HCT116 (cell line): ENCODE measurements at regions not wholly inside any gene's neighbourhood (a gene's known extent, or its start where the extent isn't known, plus 50 kb on each side); places are given as distances from the start of the nearest gene placed in this dataset.

Experiments used
- ATAC-seq: fragments of 200-7000 bp; cut with Tn5 transposase; 2 replicates; pipeline ENCODE4 v1.9.1; 2020; ENCODE audit warnings: mild to moderate bottlenecking, moderate library complexity
- BruUV-seq: library from RNA; stranded (reverse); fragments of 400-500 nt; replicated peaks from 2 replicates; lab custom pipeline; 2021; lab: Mats Ljungman, UMichigan
- CTCF ChIA-PET: fragments of 300-600 bp; sonication (Branson Sonifier 250); formaldehyde crosslinking; loops from one replicate; lab custom pipeline; 2021; ENCODE audit warnings: antibody characterized with exemption; lab: Charles Lee
- POLR2A ChIA-PET: fragments of 300-600, 350-600 bp; sonication (Branson Sonifier 250); formaldehyde crosslinking; loops from one replicate; lab custom pipeline; 2021; ENCODE audit warnings: antibody characterized with exemption; lab: Charles Lee
- RAD21 ChIA-PET, 2 experiments: fragments of 300-600 bp; sonication (Branson Sonifier 250); formaldehyde crosslinking; loops; one replicate each; lab custom pipeline; 2023; ENCODE audit warnings: low total read pairs in 2 of 2; ENCODE audit not compliant: uncharacterized antibody in 2 of 2, unreplicated experiment in 2 of 2, low non-redundant PET in 1 of 2; lab: Charles Lee
- DNase-seq: peaks from one replicate; pipeline ENCODE4 v3.0.0-alpha.2; 2010; ENCODE audit warnings: low read depth, low spot score
- H2AFZ ChIP-seq: fragments of 200-600 bp; shearing (Covaris generic), sonication (generic); 2 replicates; pipeline ENCODE4 v1.6.1; 2017; ENCODE audit warnings: low read depth, mixed run types, mixed read lengths, antibody characterized with exemption, low read length; ENCODE audit not compliant: poor library complexity, severe bottlenecking
- H3K27ac ChIP-seq: 2 replicates; pipeline ENCODE4 v1.5.1; 2012; ENCODE audit warnings: low read depth, low read length
- H3K27me3 ChIP-seq: fragments of 200-600 bp; sonication (generic); 2 replicates; pipeline ENCODE4 v1.6.1; 2016; ENCODE audit warnings: mixed run types, low read length, mixed read lengths; ENCODE audit not compliant: insufficient read depth
- H3K36me3 ChIP-seq, 2 experiments: fragments of 200-500 bp in 1 of 2; fragments of 200-600 bp in 1 of 2; sonication (Bioruptor generic) in 1 of 2; sonication (generic) in 1 of 2; 2 replicates each; pipeline versions ENCODE4 v1.5.1 to v1.6.1; 2014 to 2016; ENCODE audit warnings: low read length in 2 of 2, inconsistent platforms in 1 of 2, mixed read lengths in 1 of 2, mixed run types in 1 of 2; ENCODE audit not compliant: insufficient read depth in 2 of 2, control insufficient read depth in 1 of 2
- H3K4me1 ChIP-seq, 2 experiments: fragments of 200-600 bp in 1 of 2; sonication (generic) in 1 of 2; 2 replicates each; pipeline versions ENCODE4 v1.5.1 to v1.6.1; 2012 to 2017; ENCODE audit warnings: low read length in 2 of 2, inconsistent platforms in 1 of 2, mild to moderate bottlenecking in 1 of 2, mixed read lengths in 1 of 2, mixed run types in 1 of 2, moderate library complexity in 1 of 2; ENCODE audit not compliant: insufficient read depth in 2 of 2, control insufficient read depth in 1 of 2
- H3K4me2 ChIP-seq: fragments of 200-600 bp; sonication (generic); 2 replicates; pipeline ENCODE4 v1.6.1; 2017; ENCODE audit warnings: mixed run types, low read length, mixed read lengths
- H3K4me3 ChIP-seq, 2 experiments: fragments of 200-600 bp in 1 of 2; sonication (generic) in 1 of 2; replicated peaks in 1 of 2; 2 replicates each; pipeline ENCODE4 v1.5.1; 2011 to 2016; ENCODE audit warnings: low read length in 2 of 2, control low read depth in 1 of 2, low read depth in 1 of 2, mild to moderate bottlenecking in 1 of 2, mixed read lengths in 1 of 2, mixed run types in 1 of 2
- H3K79me2 ChIP-seq: fragments of 200-600 bp; sonication (generic); 2 replicates; pipeline ENCODE4 v1.6.1; 2017; ENCODE audit warnings: mild to moderate bottlenecking, mixed run types, low read length, moderate library complexity, mixed read lengths; ENCODE audit not compliant: insufficient read depth
- H3K9ac ChIP-seq: fragments of 200-600 bp; sonication (generic); 2 replicates; pipeline ENCODE4 v1.6.1; 2016; ENCODE audit warnings: low read length, mixed read lengths
- H3K9me2 ChIP-seq: fragments of 200-600 bp; sonication (generic), shearing (Covaris generic); 2 replicates; pipeline ENCODE4 v1.6.1; 2017; ENCODE audit warnings: mixed run types, mild to moderate bottlenecking, moderate library complexity; ENCODE audit not compliant: insufficient read depth
- H3K9me3 ChIP-seq, 2 experiments: fragments of 200-500 bp in 1 of 2; fragments of 200-600 bp in 1 of 2; sonication (Bioruptor generic) in 1 of 2; sonication (generic) in 1 of 2; 2 replicates each; pipeline ENCODE4 v1.6.1; 2014 to 2017; ENCODE audit warnings: low read length in 2 of 2, mixed read lengths in 2 of 2, inconsistent platforms in 1 of 2, low read depth in 1 of 2, mild to moderate bottlenecking in 1 of 2, mixed run types in 1 of 2, moderate library complexity in 1 of 2; ENCODE audit not compliant: control insufficient read depth in 1 of 2, insufficient read depth in 1 of 2
- H4K20me1 ChIP-seq: fragments of 200-600 bp; sonication (generic), shearing (Covaris generic); 2 replicates; pipeline ENCODE4 v1.6.1; 2017; ENCODE audit warnings: mixed run types, mild to moderate bottlenecking, moderate library complexity; ENCODE audit not compliant: insufficient read depth
- ATF3 ChIP-seq: IDR thresholded peaks from 2 replicates; pipeline ENCODE4 v1.6.1; 2012
- CBX3 ChIP-seq: IDR thresholded peaks from 2 replicates; pipeline ENCODE4 v1.6.1; 2012; ENCODE audit warnings: low read depth
- CEBPB ChIP-seq: IDR thresholded peaks from 2 replicates; pipeline ENCODE4 v1.6.1; 2012; ENCODE audit warnings: low read depth
- EGR1 ChIP-seq: IDR thresholded peaks from 2 replicates; pipeline ENCODE4 v1.6.1; 2012; ENCODE audit warnings: low read depth
- ELF1 ChIP-seq: IDR thresholded peaks from 2 replicates; pipeline ENCODE4 v1.6.1; 2012; ENCODE audit warnings: low read depth, borderline replicate concordance
- EZH2 ChIP-seq: fragments of 200-600 bp; sonication (generic); IDR thresholded peaks from 2 replicates; pipeline ENCODE4 v1.6.1; 2017; ENCODE audit warnings: antibody characterized with exemption, mixed run types
- EZH2phosphoT487 ChIP-seq: fragments of 200-600 bp; IDR thresholded peaks from 2 replicates; pipeline ENCODE4 v1.6.1; 2018; ENCODE audit warnings: antibody characterized with exemption, borderline replicate concordance
- FOSL1 ChIP-seq: IDR thresholded peaks from 2 replicates; pipeline ENCODE4 v1.6.1; 2012; ENCODE audit warnings: low read depth
- JUND ChIP-seq: IDR thresholded peaks from 2 replicates; pipeline ENCODE4 v1.6.1; 2012
- MAX ChIP-seq: IDR thresholded peaks from 2 replicates; pipeline ENCODE4 v1.6.1; 2012
- POLR2A ChIP-seq: IDR thresholded peaks from 2 replicates; pipeline ENCODE4 v1.7.0; 2011; ENCODE audit warnings: borderline replicate concordance; ENCODE audit not compliant: insufficient read depth, insufficient read length; ENCODE audit errors: extremely low read depth
- POLR2AphosphoS5 ChIP-seq: IDR thresholded peaks from 2 replicates; pipeline ENCODE4 v1.6.1; 2011; ENCODE audit warnings: mild to moderate bottlenecking, low read depth, low read length, moderate library complexity
- RAD21 ChIP-seq: IDR thresholded peaks from 2 replicates; pipeline ENCODE4 v1.6.1; 2012; ENCODE audit warnings: low read depth, mild to moderate bottlenecking
- REST ChIP-seq: IDR thresholded peaks from 2 replicates; pipeline ENCODE4 v1.6.1; 2012; ENCODE audit warnings: low read depth
- SP1 ChIP-seq: IDR thresholded peaks from 2 replicates; pipeline ENCODE4 v1.6.1; 2012; ENCODE audit warnings: low read depth
- TCF7L2 ChIP-seq: IDR thresholded peaks from 2 replicates; pipeline ENCODE4 v1.7.0; 2011; ENCODE audit warnings: borderline replicate concordance, inconsistent platforms; ENCODE audit not compliant: insufficient read depth, insufficient read length; ENCODE audit errors: extremely low read depth
- YY1 ChIP-seq: IDR thresholded peaks from 2 replicates; pipeline ENCODE4 v1.6.1; 2011; ENCODE audit warnings: low read length, low read depth, moderate library complexity, mild to moderate bottlenecking; ENCODE audit not compliant: insufficient replicate concordance; ENCODE audit errors: extremely low read depth
- ZFX ChIP-seq: fragments of 450-650 bp; IDR thresholded peaks from 2 replicates; pipeline ENCODE4 v1.6.1; 2017
- ZNF274 ChIP-seq: fragments of 200-500 bp; sonication (Bioruptor generic); IDR thresholded peaks from 2 replicates; pipeline ENCODE4 v1.6.1; 2014; ENCODE audit warnings: mild to moderate bottlenecking, low read depth, low read length, inconsistent platforms
- intact Hi-C: fragments of 100-400 bp; cut with micrococcal nuclease; formaldehyde crosslinking; loops from 2 replicates; pipeline ENCODE4 v1.10.0; 2022

- CTCF ChIA-PET: no interaction called here
- Histone ChIP-seq H3K4me2 (no peak overlapping the region), H3K27me3 (no peaks in the 10 kb centered on the region), H3K79me2 (no peaks in the 10 kb centered on the region), H3K4me3 (no peak overlapping the region), H3K4me1 (no peaks in the 10 kb centered on the region), H4K20me1 (no peaks in the 10 kb centered on the region), H3K9me2 (no peaks in the 10 kb centered on the region), H3K9ac (no peak overlapping the region), H2AFZ (no peak overlapping the region), H3K9me3 (peaks cover 7 to 12% of the 10 kb centered on the region in 2 experiments; a peak in 2 of 4 replicates), H3K27ac (no peak overlapping the region), H3K36me3 (no peaks in the 10 kb centered on the region)
- ATAC-seq (no peak), DNase-seq (no peak)
- no peak for TF ChIP-seq TCF7L2
- TF ChIP-seq CBX3: no peak
- no peak for TF ChIP-seq YY1
- TF ChIP-seq SP1: no peak
- TF ChIP-seq ATF3: no peak
- TF ChIP-seq EGR1: no peak
- TF ChIP-seq ZFX: no peak
- TF ChIP-seq POLR2AphosphoS5: no peak
- no peak for TF ChIP-seq CEBPB
- no peak for TF ChIP-seq ZNF274
- intact Hi-C loops: no loop called here
- POLR2A ChIA-PET: no interaction called here
- BruUV-seq: no TSS peak
- RAD21 ChIA-PET: no interaction called here
Observed at GRCh38 chr16:60259956-60260355, 1525.8 kb upstream of the GOT2 start.

- Histone ChIP-seq H3K4me2 (no peak overlapping the region), H3K9me3 (peaks cover 4 to 28% of the 10 kb centered on the region in 2 experiments; a peak in 2 of 4 replicates), H3K4me3 (no peak overlapping the region), H4K20me1 (no peaks in the 10 kb centered on the region), H3K79me2 (no peaks in the 10 kb centered on the region), H3K9ac (no peak overlapping the region), H3K4me1 (no peaks in the 10 kb centered on the region), H3K9me2 (no peaks in the 10 kb centered on the region), H3K36me3 (no peaks in the 10 kb centered on the region), H3K27ac (no peak overlapping the region), H2AFZ (no peak overlapping the region), H3K27me3 (no peaks in the 10 kb centered on the region)
- intact Hi-C loops: no loop called here
- ATAC-seq (no peak), DNase-seq (no peak)
- ChIA-PET RAD21 (no interaction called here), CTCF (no interaction called here), POLR2A (no interaction called here)
- no peak for TF ChIP-seq CBX3
- no peak for TF ChIP-seq YY1
- no peak for TF ChIP-seq MAX
- TF ChIP-seq REST: no peak
- no peak for TF ChIP-seq EZH2phosphoT487
- no peak for TF ChIP-seq EZH2
- TF ChIP-seq CEBPB: no peak
- no peak for TF ChIP-seq POLR2A
- TF ChIP-seq ELF1: no peak
- TF ChIP-seq SP1: no peak
- no peak for TF ChIP-seq ZFX
- TF ChIP-seq ZNF274: no peak
- TF ChIP-seq FOSL1: no peak
- TF ChIP-seq JUND: no peak
- no peak for TF ChIP-seq RAD21
- no peak for TF ChIP-seq EGR1
- TF ChIP-seq ATF3: no peak
- no TSS peak for BruUV-seq
Observed at GRCh38 chr16:60246086-60246485, 1512.0 kb upstream of the GOT2 start.
